Endothelial cell of umbilical vein (primary cell): ENCODE measurements at regions not wholly inside any gene's neighbourhood (a gene's known extent, or its start where the extent isn't known, plus 50 kb on each side); places are given as distances from the start of the nearest gene placed in this dataset.

Experiments used
- BruUV-seq: library from RNA; stranded (reverse); fragments of 400-500 nt; replicated peaks from 2 replicates; lab custom pipeline; 2021; lab: Mats Ljungman, UMichigan
- CTCF ChIA-PET: fragments of 300-600, 350-600 bp; sonication (Branson Sonifier 250); formaldehyde crosslinking; loops from one replicate; lab custom pipeline; 2021; ENCODE audit warnings: antibody characterized with exemption, inconsistent platforms; lab: Charles Lee
- POLR2A ChIA-PET: fragments of 300-600, 350-600 bp; sonication (Branson Sonifier 250); formaldehyde crosslinking; loops from one replicate; lab custom pipeline; 2021; ENCODE audit warnings: antibody characterized with exemption, inconsistent platforms; lab: Charles Lee
- DNase-seq: peaks from one replicate; pipeline ENCODE4 v3.0.0-alpha.2; 2011; ENCODE audit warnings: low read depth, low spot score
- FAIRE-seq: peaks from 2 replicates; lab custom pipeline; 2011; peaks lifted over from hg19 to GRCh38; lab: Jason Lieb, UNC
- H2AFZ ChIP-seq: 2 replicates; pipeline ENCODE4 v1.6.0; 2012; ENCODE audit warnings: low read depth, low read length, control low read depth, inconsistent platforms
- H3K27ac ChIP-seq: 2 replicates; pipeline ENCODE4 v1.5.1; 2011; ENCODE audit warnings: low read depth, mild to moderate bottlenecking, control low read depth, low read length, moderate library complexity; ENCODE audit not compliant: insufficient read depth
- H3K27me3 ChIP-seq, 2 experiments: 2 replicates each; pipeline versions ENCODE4 v1.6.0 to v1.6.1; 2011; ENCODE audit warnings: low read length in 2 of 2, mixed read lengths in 1 of 2; ENCODE audit not compliant: control insufficient read depth in 2 of 2, insufficient read depth in 2 of 2
- H3K36me3 ChIP-seq, 2 experiments: 2 replicates in 1 of 2; 3 replicates in 1 of 2; pipeline ENCODE4 v1.5.1; 2011; ENCODE audit warnings: low read length in 2 of 2, mild to moderate bottlenecking in 1 of 2, moderate library complexity in 1 of 2; ENCODE audit not compliant: control insufficient read depth in 2 of 2, insufficient read depth in 2 of 2; ENCODE audit errors: extremely low read depth in 1 of 2
- H3K4me1 ChIP-seq: 3 replicates; pipeline ENCODE4 v1.5.1; 2011; ENCODE audit warnings: mild to moderate bottlenecking, low read length; ENCODE audit not compliant: control insufficient read depth, insufficient read depth; ENCODE audit errors: extremely low read depth
- H3K4me2 ChIP-seq: 2 replicates; pipeline ENCODE4 v1.6.1; 2011; ENCODE audit warnings: low read length, control low read depth, mixed read lengths; ENCODE audit not compliant: insufficient read depth
- H3K4me3 ChIP-seq, 3 experiments: fragments of 200-600 bp in 1 of 3; sonication (generic), shearing (Covaris generic) in 1 of 3; replicated peaks in 1 of 3; 2 replicates each; pipeline ENCODE4 v1.5.1; 2011 to 2016; ENCODE audit warnings: control low read depth in 3 of 3, low read length in 3 of 3, mild to moderate bottlenecking in 2 of 3, inconsistent platforms in 1 of 3, low read depth in 1 of 3, moderate library complexity in 1 of 3; ENCODE audit not compliant: insufficient read depth in 1 of 3
- H3K79me2 ChIP-seq: 2 replicates; pipeline ENCODE4 v1.6.0; 2012; ENCODE audit warnings: low read length, inconsistent platforms; ENCODE audit not compliant: control insufficient read depth, insufficient read depth
- H3K9ac ChIP-seq: replicated peaks from 2 replicates; pipeline ENCODE3; 2011; ENCODE audit warnings: low read length, control low read depth; ENCODE audit not compliant: insufficient read depth; ENCODE audit errors: extremely low read depth
- H3K9me1 ChIP-seq: replicated peaks from 3 replicates; pipeline ENCODE4 v1.6.0; 2011; ENCODE audit warnings: mild to moderate bottlenecking, low read length; ENCODE audit not compliant: control insufficient read depth, insufficient read depth; ENCODE audit errors: extremely low read depth
- H3K9me3 ChIP-seq: replicated peaks from 2 replicates; pipeline ENCODE4 v1.5.1; 2012; ENCODE audit warnings: low read length, inconsistent platforms; ENCODE audit not compliant: control insufficient read depth, insufficient read depth
- H4K20me1 ChIP-seq: replicated peaks from 2 replicates; pipeline ENCODE3; 2011; ENCODE audit warnings: mild to moderate bottlenecking, low read length; ENCODE audit not compliant: control insufficient read depth, insufficient read depth; ENCODE audit errors: extremely low read depth
- EZH2 ChIP-seq: IDR thresholded peaks from 2 replicates; pipeline ENCODE4 v1.6.1; 2012; ENCODE audit warnings: borderline replicate concordance, low read depth, mild to moderate bottlenecking, moderate library complexity, low read length, inconsistent platforms; ENCODE audit not compliant: severe bottlenecking
- FOS ChIP-seq: IDR thresholded peaks from 2 replicates; pipeline ENCODE4 v1.6.1; 2011; ENCODE audit warnings: mild to moderate bottlenecking, low read length, moderate library complexity, borderline replicate concordance; ENCODE audit not compliant: insufficient read depth
- GATA2 ChIP-seq: IDR thresholded peaks from 2 replicates; pipeline ENCODE4 v1.7.0; 2011; ENCODE audit warnings: low read depth, mild to moderate bottlenecking, moderate library complexity, mixed read lengths, low read length; ENCODE audit not compliant: insufficient read length, insufficient read depth
- JUN ChIP-seq: IDR thresholded peaks from 2 replicates; pipeline ENCODE4 v1.6.1; 2011; ENCODE audit warnings: borderline replicate concordance, low read depth; ENCODE audit not compliant: insufficient read length, insufficient read depth
- MAX ChIP-seq: IDR thresholded peaks from 2 replicates; pipeline ENCODE4 v1.6.1; 2011; ENCODE audit not compliant: insufficient read depth, insufficient read length
- MYC ChIP-seq: IDR thresholded peaks from one replicate; pipeline ENCODE4 v1.6.1; 2011; ENCODE audit warnings: mild to moderate bottlenecking, low read depth, low read length
- POLR2A ChIP-seq: IDR thresholded peaks from 2 replicates; pipeline ENCODE4 v1.6.1; 2012; ENCODE audit warnings: low read depth, mild to moderate bottlenecking, control low read depth, low read length
- POLR2AphosphoS5 ChIP-seq: IDR thresholded peaks from 2 replicates; pipeline ENCODE4 v1.6.1; 2012; ENCODE audit warnings: low read depth, mild to moderate bottlenecking, control low read depth, low read length, moderate library complexity; ENCODE audit not compliant: insufficient read depth
- dilution Hi-C: fragments of 300-500 bp; cut with MboI; formaldehyde crosslinking; loops from one replicate; pipeline ENCODE4 v1.15.0; 2019; ENCODE audit warnings: low sequenced_read_pairs; ENCODE audit not compliant: extremely low pct_ligation_motif_present
- intact Hi-C: fragments of 100-400 bp; cut with micrococcal nuclease; formaldehyde crosslinking; loops from one replicate; pipeline ENCODE4 v1.10.0; 2022
- TF ChIP-seq, protein P1 (sequence below), 2 donors: IDR thresholded peaks; 1 replicate in 1 of 2; 2 replicates in 1 of 2; pipeline ENCODE4 v1.5.1; 2011; ENCODE audit warnings: low read length in 2 of 2, mild to moderate bottlenecking in 2 of 2, moderate library complexity in 2 of 2, control low read depth in 1 of 2, inconsistent platforms in 1 of 2, low read depth in 1 of 2; ENCODE audit not compliant: insufficient read depth in 1 of 2; ENCODE audit errors: extremely low read depth in 1 of 2

GRCh38 chr5:43815497-43815896 lies 212.5 kb downstream of the NNT start:
- intact Hi-C loops = no loop called here
- POLR2A ChIA-PET = no interaction called here

More at GRCh38 chr5:43815497-43815896, 212.5 kb downstream of the NNT start:
- Histone ChIP-seq H3K4me1 (no peaks in the 10 kb centered on the region), H3K79me2 (no peaks in the 10 kb centered on the region), H3K4me2 (no peak overlapping the region), H3K4me3 (no peak overlapping the region), H3K27me3 (no peaks in the 10 kb centered on the region), H4K20me1 (no peaks in the 10 kb centered on the region), H3K9me1 (no peaks in the 10 kb centered on the region), H3K27ac (no peak overlapping the region), H3K9ac (no peak overlapping the region), H3K36me3 (no peaks in the 10 kb centered on the region), H3K9me3 (no peaks in the 10 kb centered on the region), H2AFZ (no peak overlapping the region)
- dilution Hi-C loops = no loop called here
- no peak for DNase-seq
- CTCF ChIA-PET = no interaction called here
- TF ChIP-seq GATA2 = no peak
- TF ChIP-seq, protein P1, sequence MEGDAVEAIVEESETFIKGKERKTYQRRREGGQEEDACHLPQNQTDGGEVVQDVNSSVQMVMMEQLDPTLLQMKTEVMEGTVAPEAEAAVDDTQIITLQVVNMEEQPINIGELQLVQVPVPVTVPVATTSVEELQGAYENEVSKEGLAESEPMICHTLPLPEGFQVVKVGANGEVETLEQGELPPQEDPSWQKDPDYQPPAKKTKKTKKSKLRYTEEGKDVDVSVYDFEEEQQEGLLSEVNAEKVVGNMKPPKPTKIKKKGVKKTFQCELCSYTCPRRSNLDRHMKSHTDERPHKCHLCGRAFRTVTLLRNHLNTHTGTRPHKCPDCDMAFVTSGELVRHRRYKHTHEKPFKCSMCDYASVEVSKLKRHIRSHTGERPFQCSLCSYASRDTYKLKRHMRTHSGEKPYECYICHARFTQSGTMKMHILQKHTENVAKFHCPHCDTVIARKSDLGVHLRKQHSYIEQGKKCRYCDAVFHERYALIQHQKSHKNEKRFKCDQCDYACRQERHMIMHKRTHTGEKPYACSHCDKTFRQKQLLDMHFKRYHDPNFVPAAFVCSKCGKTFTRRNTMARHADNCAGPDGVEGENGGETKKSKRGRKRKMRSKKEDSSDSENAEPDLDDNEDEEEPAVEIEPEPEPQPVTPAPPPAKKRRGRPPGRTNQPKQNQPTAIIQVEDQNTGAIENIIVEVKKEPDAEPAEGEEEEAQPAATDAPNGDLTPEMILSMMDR (IDR thresholded peaks at IDR 0.05; ENCODE audit: extremely low read depth in 1 of 2, insufficient read depth in 1 of 2, low read depth in 1 of 2, low read length in 2 of 2) = no peak
- TF ChIP-seq MAX = no peak
- TF ChIP-seq POLR2AphosphoS5 = no peak
- TF ChIP-seq JUN = no peak
- no peak for TF ChIP-seq POLR2A
- TF ChIP-seq FOS = no peak
- TF ChIP-seq MYC = no peak
- no peak for TF ChIP-seq EZH2
- FAIRE-seq = no peak
- BruUV-seq = no TSS peak
